HEK293 (cell line): ENCODE measurements at regions not wholly inside any gene's neighbourhood (a gene's known extent, or its start where the extent isn't known, plus 50 kb on each side); places are given as distances from the start of the nearest gene placed in this dataset.

Source experiments
- CTCF ChIA-PET: fragments of 350-600 bp; formaldehyde crosslinking; extraction: SDS; loops from one replicate; lab custom pipeline; 2021; ENCODE audit warnings: antibody characterized with exemption; lab: Yijun Ruan, JAX
- POLR2A ChIA-PET: fragments of 300-600 bp; formaldehyde crosslinking; extraction: SDS; loops from one replicate; lab custom pipeline; 2020; ENCODE audit warnings: antibody characterized with exemption, inconsistent platforms; lab: Yijun Ruan, JAX
- H3K27ac ChIP-seq: fragments of 200-500 bp; sonication (Bioruptor generic); 2 replicates; pipeline ENCODE4 v1.5.1; 2014; ENCODE audit warnings: low read depth, low read length, control low read depth, inconsistent platforms; ENCODE audit errors: extremely low read depth
- H3K36me3 ChIP-seq, 2 experiments: fragments of 200-500 bp in 1 of 2; sonication (Bioruptor generic) in 1 of 2; 1 replicate in 1 of 2; 2 replicates in 1 of 2; pipeline ENCODE4 v1.5.1; 2014 to 2017; ENCODE audit warnings: inconsistent platforms in 2 of 2, low read length in 2 of 2; ENCODE audit not compliant: control insufficient read depth in 2 of 2, insufficient read depth in 1 of 2
- H3K4me1 ChIP-seq: fragments of 200-500 bp; sonication (Bioruptor generic); 2 replicates; pipeline ENCODE4 v1.5.1; 2014; ENCODE audit warnings: mild to moderate bottlenecking, low read length, inconsistent platforms; ENCODE audit not compliant: control insufficient read depth, insufficient read depth
- H3K4me3 ChIP-seq: 2 replicates; pipeline ENCODE4 v1.5.1; 2011; ENCODE audit warnings: low read depth, mild to moderate bottlenecking, control low read depth, low read length, moderate library complexity
- H3K9me3 ChIP-seq: fragments of 200-500 bp; sonication (Bioruptor generic); 2 replicates; pipeline ENCODE4 v1.5.1; 2014; ENCODE audit warnings: low read depth, low read length, inconsistent platforms; ENCODE audit not compliant: control insufficient read depth, insufficient read depth
- GLI4 ChIP-seq: fragments of 450-650 bp; formaldehyde crosslinking; IDR thresholded peaks from 2 replicates; pipeline ENCODE4 v1.5.1; 2016; ENCODE audit warnings: missing biosample characterization, missing genetic modification characterization
- GLIS1 ChIP-seq: fragments of 450-650 bp; formaldehyde crosslinking; IDR thresholded peaks from 2 replicates; pipeline ENCODE4 v1.5.1; 2016; ENCODE audit warnings: missing biosample characterization, missing genetic modification characterization
- HOXC10 ChIP-seq: sonication (generic); formaldehyde crosslinking; IDR thresholded peaks from 2 replicates; pipeline ENCODE4 v1.8.1; 2023; ENCODE audit warnings: mild to moderate bottlenecking, missing genetic modification reagents
- INSM2 ChIP-seq: fragments of 450-650 bp; formaldehyde crosslinking; IDR thresholded peaks from 2 replicates; pipeline ENCODE4 v1.5.1; 2016; ENCODE audit warnings: missing biosample characterization, missing genetic modification characterization
- PRDM1 ChIP-seq: fragments of 450-650 bp; formaldehyde crosslinking; IDR thresholded peaks from 2 replicates; pipeline ENCODE4; 2016; ENCODE audit warnings: missing biosample characterization, missing genetic modification characterization
- PRDM2 ChIP-seq: fragments of 450-650 bp; formaldehyde crosslinking; IDR thresholded peaks from 2 replicates; pipeline ENCODE4 v1.5.1; 2016; ENCODE audit warnings: missing biosample characterization, missing genetic modification characterization, borderline replicate concordance
- PRDM4 ChIP-seq: fragments of 450-650 bp; formaldehyde crosslinking; IDR thresholded peaks from 2 replicates; pipeline ENCODE4 v1.5.1; 2017; ENCODE audit warnings: missing biosample characterization, missing genetic modification characterization
- RBAK ChIP-seq: fragments of 450-650 bp; formaldehyde crosslinking; IDR thresholded peaks from 2 replicates; pipeline ENCODE4 v1.5.1; 2016; ENCODE audit warnings: missing biosample characterization, missing genetic modification characterization
- YY2 ChIP-seq: fragments of 450-650 bp; formaldehyde crosslinking; IDR thresholded peaks from 2 replicates; pipeline ENCODE4 v1.5.1; 2016; ENCODE audit warnings: missing biosample characterization, missing genetic modification characterization
- ZNF112 ChIP-seq: fragments of 450-650 bp; formaldehyde crosslinking; IDR thresholded peaks from 2 replicates; pipeline ENCODE4 v1.5.0; 2017; ENCODE audit warnings: missing biosample characterization, missing genetic modification characterization
- ZNF114 ChIP-seq: fragments of 450-650 bp; formaldehyde crosslinking; IDR thresholded peaks from 2 replicates; pipeline ENCODE4 v1.5.0; 2017; ENCODE audit warnings: missing biosample characterization, missing genetic modification characterization
- ZNF202 ChIP-seq: fragments of 450-650 bp; formaldehyde crosslinking; IDR thresholded peaks from 2 replicates; pipeline ENCODE4 v1.5.1; 2016; ENCODE audit warnings: missing biosample characterization, missing genetic modification characterization, borderline replicate concordance
- ZNF239 ChIP-seq: fragments of 450-650 bp; formaldehyde crosslinking; IDR thresholded peaks from 2 replicates; pipeline ENCODE4 v1.5.1; 2016; ENCODE audit warnings: missing biosample characterization, missing genetic modification characterization
- ZNF311 ChIP-seq: fragments of 450-650 bp; formaldehyde crosslinking; IDR thresholded peaks from 2 replicates; pipeline ENCODE4 v1.5.1; 2017; ENCODE audit warnings: missing biosample characterization, missing genetic modification characterization, borderline replicate concordance
- ZNF404 ChIP-seq: fragments of 450-650 bp; formaldehyde crosslinking; IDR thresholded peaks from 2 replicates; pipeline ENCODE4 v1.5.1; 2017; ENCODE audit warnings: missing biosample characterization, missing genetic modification characterization
- ZNF473 ChIP-seq: fragments of 450-650 bp; formaldehyde crosslinking; IDR thresholded peaks from 2 replicates; pipeline ENCODE4 v1.5.1; 2017; ENCODE audit warnings: missing biosample characterization, missing genetic modification characterization
- ZNF521 ChIP-seq: fragments of 450-650 bp; formaldehyde crosslinking; IDR thresholded peaks from 2 replicates; pipeline ENCODE4 v1.5.1; 2017; ENCODE audit warnings: missing biosample characterization, mild to moderate bottlenecking, missing genetic modification characterization
- ZNF555 ChIP-seq: fragments of 450-650 bp; formaldehyde crosslinking; conservative IDR thresholded peaks from 2 replicates; pipeline ENCODE4 v1.5.1; 2017; ENCODE audit warnings: missing biosample characterization, mild to moderate bottlenecking, missing genetic modification characterization, inconsistent platforms
- ZNF610 ChIP-seq: fragments of 450-650 bp; formaldehyde crosslinking; IDR thresholded peaks from 2 replicates; pipeline ENCODE4 v1.5.1; 2016; ENCODE audit warnings: missing biosample characterization, missing genetic modification characterization, borderline replicate concordance
- TF ChIP-seq, protein P1 (sequence below): fragments of 450-650 bp; formaldehyde crosslinking; IDR thresholded peaks from 2 replicates; pipeline ENCODE4 v1.5.1; 2016; ENCODE audit warnings: missing biosample characterization, missing genetic modification characterization, borderline replicate concordance

GRCh38 chr5:101364469-101364868, 461.4 kb upstream of the ST8SIA4 start:
- Histone ChIP-seq H3K4me1 (no peaks in the 10 kb centered on the region), H3K4me3 (no peak overlapping the region), H3K9me3 (no peaks in the 10 kb centered on the region), H3K36me3 (no peaks in the 10 kb centered on the region), H3K27ac (no peak overlapping the region)
- CTCF ChIA-PET = interaction anchor here (0.5 kb wide), 1 partner anchor 976 kb away, joined by 3 read pairs; no protein-coding TSS in a partner anchor
- TF ChIP-seq GLI4 (tag by site-specific recombination) = no peak
- TF ChIP-seq ZNF112 (tag by site-specific recombination) = no peak
- no peak for TF ChIP-seq ZNF473
- no peak for TF ChIP-seq ZNF404 (tag by site-specific recombination)
- TF ChIP-seq, protein P1, sequence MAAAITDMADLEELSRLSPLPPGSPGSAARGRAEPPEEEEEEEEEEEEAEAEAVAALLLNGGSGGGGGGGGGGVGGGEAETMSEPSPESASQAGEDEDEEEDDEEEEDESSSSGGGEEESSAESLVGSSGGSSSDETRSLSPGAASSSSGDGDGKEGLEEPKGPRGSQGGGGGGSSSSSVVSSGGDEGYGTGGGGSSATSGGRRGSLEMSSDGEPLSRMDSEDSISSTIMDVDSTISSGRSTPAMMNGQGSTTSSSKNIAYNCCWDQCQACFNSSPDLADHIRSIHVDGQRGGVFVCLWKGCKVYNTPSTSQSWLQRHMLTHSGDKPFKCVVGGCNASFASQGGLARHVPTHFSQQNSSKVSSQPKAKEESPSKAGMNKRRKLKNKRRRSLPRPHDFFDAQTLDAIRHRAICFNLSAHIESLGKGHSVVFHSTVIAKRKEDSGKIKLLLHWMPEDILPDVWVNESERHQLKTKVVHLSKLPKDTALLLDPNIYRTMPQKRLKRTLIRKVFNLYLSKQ (tag by site-specific recombination) = no peak
- no peak for TF ChIP-seq YY2 (tag by site-specific recombination)
- TF ChIP-seq ZNF239 = no peak
- TF ChIP-seq INSM2 = no peak
- TF ChIP-seq ZNF555 (tag by site-specific recombination) = no peak
- POLR2A ChIA-PET = no interaction called here

DNA sequence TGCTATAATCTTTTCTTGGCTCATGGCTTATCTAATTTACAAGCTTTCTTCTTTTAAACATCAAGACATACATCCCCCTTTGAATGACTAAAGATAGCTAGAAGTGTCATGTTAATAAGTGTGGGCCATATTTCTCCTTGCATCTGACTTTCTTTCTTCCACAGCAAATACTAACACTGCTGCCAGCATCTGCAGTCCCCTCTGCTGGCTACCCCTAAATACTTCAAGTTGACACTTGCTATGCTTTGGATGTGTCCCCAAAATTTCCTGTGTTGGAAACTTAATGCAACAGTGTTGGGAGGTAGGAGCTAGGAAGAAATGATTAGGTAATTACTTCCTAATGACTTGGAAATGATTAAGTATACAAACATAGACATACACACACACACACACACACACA, 459.0 kb upstream of the ST8SIA4 start:
- Histone ChIP-seq H3K36me3 (no peaks in the 10 kb centered on the region), H3K9me3 (no peaks in the 10 kb centered on the region), H3K4me3 (no peak overlapping the region), H3K27ac (no peak overlapping the region), H3K4me1 (no peaks in the 10 kb centered on the region)
- ChIA-PET POLR2A (no interaction called here), CTCF (interaction anchor here (0.6 kb wide), 1 partner anchor 889 kb away, joined by 4 read pairs; no protein-coding TSS in a partner anchor)
- TF ChIP-seq RBAK = no peak
- TF ChIP-seq HOXC10 (CRISPR knock-in tag) = no peak
- no peak for TF ChIP-seq ZNF610 (tag by site-specific recombination)
- no peak for TF ChIP-seq ZNF114 (tag by site-specific recombination)
- no peak for TF ChIP-seq PRDM2 (tag by site-specific recombination)
- TF ChIP-seq ZNF202 (tag by site-specific recombination) = no peak
- no peak for TF ChIP-seq PRDM1 (tag by site-specific recombination)
- no peak for TF ChIP-seq ZNF311 (tag by site-specific recombination)
- TF ChIP-seq PRDM4 (tag by site-specific recombination) = no peak
- no peak for TF ChIP-seq GLIS1 (tag by site-specific recombination)
- no peak for TF ChIP-seq ZNF521 (tag by site-specific recombination)
